Aorta (tissue), 5 donors: ENCODE measurements at regions not wholly inside any gene's neighbourhood (a gene's known extent, or its start where the extent isn't known, plus 50 kb on each side); places are given as distances from the start of the nearest gene placed in this dataset.

Experiments used
- ATAC-seq: fragments of 200-7000 bp; cut with Tn5 transposase; one replicate; pipeline ENCODE4 v1.9.1; 2022; ENCODE audit warnings: moderate library complexity; ENCODE audit not compliant: low FRiP score
- DNase-seq, 2 donors: peaks; one replicate each; pipeline ENCODE4 v3.0.0-alpha.2; 2020
- H3K27ac ChIP-seq, 2 donors: one replicate each; pipeline ENCODE4 v1.5.1; 2013; ENCODE audit warnings: low read length in 2 of 2, mild to moderate bottlenecking in 2 of 2, moderate library complexity in 2 of 2, control low read depth in 1 of 2, inconsistent platforms in 1 of 2, low read depth in 1 of 2
- H3K27me3 ChIP-seq, 2 donors: one replicate each; pipeline ENCODE4 v1.6.1; 2013; ENCODE audit warnings: control low read depth in 1 of 2, low read length in 1 of 2, mild to moderate bottlenecking in 1 of 2, moderate library complexity in 1 of 2; ENCODE audit not compliant: insufficient read depth in 2 of 2, control insufficient read depth in 1 of 2
- H3K36me3 ChIP-seq, 2 donors: one replicate each; pipeline ENCODE4 v1.6.1; 2013; ENCODE audit warnings: control low read depth in 1 of 2, low read length in 1 of 2, mild to moderate bottlenecking in 1 of 2; ENCODE audit not compliant: insufficient read depth in 2 of 2, control insufficient read depth in 1 of 2
- H3K4me1 ChIP-seq, 2 donors: one replicate each; pipeline ENCODE4 v1.6.1; 2013; ENCODE audit warnings: low read length in 2 of 2, control low read depth in 1 of 2, mild to moderate bottlenecking in 1 of 2, moderate library complexity in 1 of 2; ENCODE audit not compliant: insufficient read depth in 2 of 2, control insufficient read depth in 1 of 2
- H3K4me3 ChIP-seq, 2 donors: one replicate each; pipeline ENCODE4 v1.5.1; 2013; ENCODE audit warnings: low read length in 2 of 2, control low read depth in 1 of 2, mild to moderate bottlenecking in 1 of 2
- H3K9me3 ChIP-seq: one replicate; pipeline ENCODE4 v1.6.1; 2013; ENCODE audit warnings: mild to moderate bottlenecking, low read length; ENCODE audit not compliant: control insufficient read depth
- WGBS, 2 donors: extraction: QIAGEN DNeasy Blood & Tissue Kit; methylation state at CpG; one replicate each; pipeline ENCODE4 v1.1.7; 2013; 5-methylcytosine and 5-hydroxymethylcytosine counted together
- intact Hi-C, 2 donors: fragments of 100-400 bp; cut with DNase I; formaldehyde crosslinking; loops; one replicate each; pipeline versions ENCODE4 v1.14.2 to v1.15.0; 2022
- donor health status: healthy with polysubstance abuse.
- donor health status: Bipolar disorder and iron deficiency.
- donor health status: DM: no; HTN: no; CAD: no.
- donor health status: DM: no; HTN: no; CAD: no.
- donor health status: DM: yes; HTN: yes; CAD: no.

- ATAC-seq: no peak
- WGBS, 2 donors: 80 to 82% methylated on average over 6 of the region's 6 CpGs
- H3K9me3 ChIP-seq: no peaks in the 10 kb centered on the region
- no peak for DNase-seq
- H3K27me3 ChIP-seq: no peaks in the 10 kb centered on the region
- H3K4me1 ChIP-seq: no peaks in the 10 kb centered on the region
- intact Hi-C loops: no loop called here
- H3K36me3 ChIP-seq: no peaks in the 10 kb centered on the region
- H3K27ac ChIP-seq: no peak overlapping the region
- H3K4me3 ChIP-seq: no peak overlapping the region
Observed at GRCh38 chr5:20611620-20612019, 623.6 kb upstream of the CDH18 start.

GRCh38 chr5:20610681-20611080, 622.7 kb upstream of the CDH18 start:
- 9 to 14% methylated on average over 4 of the region's 4 CpGs for WGBS, 2 donors
- H3K9me3 ChIP-seq: no peaks in the 10 kb centered on the region

GRCh38 chr5:20609126-20609525, 621.1 kb upstream of the CDH18 start:
- Histone ChIP-seq H3K4me1 (no peaks in the 10 kb centered on the region), H3K36me3 (no peaks in the 10 kb centered on the region), H3K27me3 (no peaks in the 10 kb centered on the region), H3K4me3 (no peak overlapping the region), H3K9me3 (peaks cover 2% of the 10 kb centered on the region), H3K27ac (no peak overlapping the region)
- WGBS, 2 donors: 75 to 82% methylated on average over 1 of the region's 1 CpG
- ATAC-seq (no peak), DNase-seq (no peak)
- intact Hi-C loops: no loop called here

More at GRCh38 chr5:20610681-20611080, 622.7 kb upstream of the CDH18 start:
- no peak for DNase-seq
- H3K4me1 ChIP-seq: no peaks in the 10 kb centered on the region
- H3K27me3 ChIP-seq: no peaks in the 10 kb centered on the region
- intact Hi-C loops: no loop called here
- no peak overlapping the region for H3K4me3 ChIP-seq
- no peak for ATAC-seq
- H3K36me3 ChIP-seq: no peaks in the 10 kb centered on the region
- H3K27ac ChIP-seq: no peak overlapping the region

GRCh38 chr5:20608567-20608966, 620.6 kb upstream of the CDH18 start:
- no peaks in the 10 kb centered on the region for H3K27me3 ChIP-seq
- H3K4me3 ChIP-seq: no peak overlapping the region
- no peaks in the 10 kb centered on the region for H3K36me3 ChIP-seq
- ATAC-seq (no peak), DNase-seq (no peak)
- no peak overlapping the region for H3K27ac ChIP-seq
- no peaks in the 10 kb centered on the region for H3K4me1 ChIP-seq
- peaks cover 2% of the 10 kb centered on the region for H3K9me3 ChIP-seq
- intact Hi-C loops: no loop called here

- H3K9me3 ChIP-seq: peaks cover 2% of the 10 kb centered on the region
- no peak overlapping the region for H3K27ac ChIP-seq
- DNase-seq (no peak), ATAC-seq (no peak)
- intact Hi-C loops: no loop called here
- WGBS, 2 donors: 72% methylated on average over 3 of the region's 3 CpGs
- H3K4me3 ChIP-seq: no peak overlapping the region
- H3K27me3 ChIP-seq: no peaks in the 10 kb centered on the region
- no peaks in the 10 kb centered on the region for H3K36me3 ChIP-seq
- H3K4me1 ChIP-seq: no peaks in the 10 kb centered on the region
Observed at GRCh38 chr5:20605732-20606525, 617.9 kb upstream of the CDH18 start.

GRCh38 chr5:20604992-20605391, 617.0 kb upstream of the CDH18 start:
- no peak overlapping the region for H3K4me3 ChIP-seq
- no peak for ATAC-seq
- no peak for DNase-seq

GRCh38 chr5:20601678-20602100, 613.7 kb upstream of the CDH18 start:
- DNase-seq: no peak
- Histone ChIP-seq H3K4me3 (no peak overlapping the region), H3K27ac (no peak overlapping the region), H3K27me3 (no peaks in the 10 kb centered on the region), H3K9me3 (peaks cover 2% of the 10 kb centered on the region), H3K4me1 (no peaks in the 10 kb centered on the region), H3K36me3 (no peaks in the 10 kb centered on the region)
- ATAC-seq: no peak
- intact Hi-C loops: no loop called here
- WGBS, 2 donors: 59% methylated on average over 4 of the region's 4 CpGs

More at GRCh38 chr5:20604992-20605391, 617.0 kb upstream of the CDH18 start:
- no peaks in the 10 kb centered on the region for H3K4me1 ChIP-seq
- intact Hi-C loops: no loop called here
- no peak overlapping the region for H3K27ac ChIP-seq
- H3K9me3 ChIP-seq: peaks cover 2% of the 10 kb centered on the region
- no peaks in the 10 kb centered on the region for H3K27me3 ChIP-seq
- 72 to 76% methylated on average over 8 of the region's 8 CpGs for WGBS, 2 donors
- H3K36me3 ChIP-seq: no peaks in the 10 kb centered on the region

- no peaks in the 10 kb centered on the region for H3K9me3 ChIP-seq
- H3K27me3 ChIP-seq: no peaks in the 10 kb centered on the region
- H3K27ac ChIP-seq: no peak overlapping the region
- ATAC-seq: no peak
- WGBS, 2 donors: 55 to 56% methylated on average over 2 of the region's 2 CpGs
- intact Hi-C loops: no loop called here
- no peaks in the 10 kb centered on the region for H3K4me1 ChIP-seq
- DNase-seq: no peak
- no peaks in the 10 kb centered on the region for H3K36me3 ChIP-seq
- H3K4me3 ChIP-seq: no peak overlapping the region
Observed at GRCh38 chr5:20590356-20590755, 602.4 kb upstream of the CDH18 start.

- Histone ChIP-seq H3K4me3 (no peak overlapping the region), H3K36me3 (no peaks in the 10 kb centered on the region), H3K27ac (no peak overlapping the region), H3K27me3 (peaks cover 0 to 2% of the 10 kb centered on the region in 2 donors), H3K4me1 (no peaks in the 10 kb centered on the region), H3K9me3 (no peaks in the 10 kb centered on the region)
- intact Hi-C loops: no loop called here
- DNase-seq (no peak), ATAC-seq (no peak)
- WGBS, 2 donors: 5 to 6% methylated on average over 5 of the region's 5 CpGs
Observed at GRCh38 chr5:20575571-20575970, 587.6 kb upstream of the CDH18 start.
